Keratinocyte (primary cell): ENCODE measurements at regions not wholly inside any gene's neighbourhood (a gene's known extent, or its start where the extent isn't known, plus 50 kb on each side); places are given as distances from the start of the nearest gene placed in this dataset.

ENCODE experiments used
- DNase-seq: peaks from one replicate; pipeline ENCODE4 v3.0.0-alpha.2; 2011; ENCODE audit warnings: low read depth, missing footprints, low spot score
- FAIRE-seq: peaks from 2 replicates; lab custom pipeline; 2011; peaks lifted over from hg19 to GRCh38; lab: Jason Lieb, UNC
- H2AFZ ChIP-seq: 2 replicates; pipeline ENCODE4 v1.6.0; 2012; ENCODE audit warnings: low read length, control low read depth, inconsistent platforms; ENCODE audit not compliant: control insufficient read depth
- H3K27ac ChIP-seq: 2 replicates; pipeline ENCODE4 v1.5.1; 2011; ENCODE audit warnings: low read length; ENCODE audit not compliant: control insufficient read depth, insufficient read depth
- H3K27me3 ChIP-seq: 3 replicates; pipeline ENCODE4 v1.6.0; 2011; ENCODE audit warnings: low read length; ENCODE audit not compliant: control insufficient read depth, insufficient read depth; ENCODE audit errors: extremely low read depth
- H3K36me3 ChIP-seq, 2 experiments: 2 replicates in 1 of 2; 3 replicates in 1 of 2; pipeline ENCODE4 v1.5.1; 2011; ENCODE audit warnings: low read length in 2 of 2, mild to moderate bottlenecking in 1 of 2; ENCODE audit not compliant: control insufficient read depth in 2 of 2, insufficient read depth in 2 of 2; ENCODE audit errors: extremely low read depth in 1 of 2
- H3K4me1 ChIP-seq: 3 replicates; pipeline ENCODE4 v1.5.1; 2011; ENCODE audit warnings: low read length; ENCODE audit not compliant: control insufficient read depth, insufficient read depth; ENCODE audit errors: extremely low read depth
- H3K4me2 ChIP-seq: 3 replicates; pipeline ENCODE4 v1.6.0; 2011; ENCODE audit warnings: low read depth, low read length; ENCODE audit not compliant: control insufficient read depth, insufficient read depth; ENCODE audit errors: extremely low read depth
- H3K4me3 ChIP-seq, 3 experiments: fragments of 200-600 bp in 1 of 3; sonication (generic) in 1 of 3; 2 replicates in 2 of 3; 3 replicates in 1 of 3; pipeline ENCODE4 v1.5.1; 2011 to 2016; ENCODE audit warnings: low read length in 3 of 3, mild to moderate bottlenecking in 3 of 3, control low read depth in 2 of 3, inconsistent platforms in 1 of 3, low read depth in 1 of 3, mixed read lengths in 1 of 3, mixed run types in 1 of 3, moderate library complexity in 1 of 3; ENCODE audit not compliant: control insufficient read depth in 2 of 3, insufficient read depth in 2 of 3; ENCODE audit errors: extremely low read depth in 1 of 3
- H3K79me2 ChIP-seq: 2 replicates; pipeline ENCODE4 v1.6.0; 2012; ENCODE audit warnings: low read length; ENCODE audit not compliant: control insufficient read depth, insufficient read depth
- H3K9ac ChIP-seq: 3 replicates; pipeline ENCODE4 v1.6.0; 2011; ENCODE audit warnings: low read length; ENCODE audit not compliant: control insufficient read depth, insufficient read depth; ENCODE audit errors: extremely low read depth
- H3K9me1 ChIP-seq: 3 replicates; pipeline ENCODE4 v1.6.0; 2011; ENCODE audit warnings: low read length; ENCODE audit not compliant: control insufficient read depth, insufficient read depth; ENCODE audit errors: extremely low read depth
- H3K9me3 ChIP-seq: 2 replicates; pipeline ENCODE4 v1.5.1; 2012; ENCODE audit warnings: low read depth, low read length; ENCODE audit not compliant: control insufficient read depth
- H4K20me1 ChIP-seq: 3 replicates; pipeline ENCODE4 v1.6.0; 2011; ENCODE audit warnings: low read length; ENCODE audit not compliant: control insufficient read depth, insufficient read depth; ENCODE audit errors: extremely low read depth
- CTCF ChIP-seq, 3 experiments: IDR thresholded peaks in 1 of 3; conservative IDR thresholded peaks in 1 of 3; optimal IDR thresholded peaks in 1 of 3; 2 replicates in 2 of 3; 3 replicates in 1 of 3; pipeline versions ENCODE3 to v1.5.1; 2011; ENCODE audit warnings: low read length in 3 of 3, mild to moderate bottlenecking in 3 of 3, moderate library complexity in 2 of 3, control low read depth in 1 of 3, inconsistent platforms in 1 of 3; ENCODE audit not compliant: insufficient read depth in 2 of 3; ENCODE audit errors: extremely low read depth in 1 of 3
- EZH2 ChIP-seq: IDR thresholded peaks from one replicate; pipeline ENCODE4 v1.6.1; 2012; ENCODE audit warnings: inconsistent platforms, mild to moderate bottlenecking, low read length, moderate library complexity
- dilution Hi-C: fragments of 300-500 bp; cut with MboI; formaldehyde crosslinking; loops from one replicate; pipeline ENCODE4 v1.7.0; 2020; ENCODE audit warnings: low sequenced_read_pairs; ENCODE audit not compliant: extremely low pct_ligation_motif_present

- H3K4me3 ChIP-seq: no peak overlapping the region
- no peaks in the 10 kb centered on the region for H3K9me3 ChIP-seq
- no peaks in the 10 kb centered on the region for H3K79me2 ChIP-seq
- H4K20me1 ChIP-seq: no peaks in the 10 kb centered on the region
- H3K9me1 ChIP-seq: no peaks in the 10 kb centered on the region
- FAIRE-seq (no peak), DNase-seq (no peak)
- no peaks in the 10 kb centered on the region for H3K36me3 ChIP-seq
- no peak overlapping the region for H3K9ac ChIP-seq
- no peaks in the 10 kb centered on the region for H3K4me1 ChIP-seq
- H3K27me3 ChIP-seq: no peaks in the 10 kb centered on the region
- no peak overlapping the region for H2AFZ ChIP-seq
- dilution Hi-C loops: no loop called here
- no peak overlapping the region for H3K27ac ChIP-seq
- no peak overlapping the region for H3K4me2 ChIP-seq
- TF ChIP-seq CTCF (optimal IDR thresholded peaks at IDR 0.05 in 1 of 3, IDR thresholded peaks at IDR 0.05 in 1 of 3, conservative IDR thresholded peaks at IDR 0.05 in 1 of 3; ENCODE audit: extremely low read depth in 1 of 3, insufficient read depth in 2 of 3, low read length in 3 of 3) (no peak), EZH2 (no peak)
Observed at GRCh38 chr5:87499478-87500410, 87.0 kb upstream of the CCNH start.
